Lower leg skin (tissue), 4 donors: ENCODE measurements at regions not wholly inside any gene's neighbourhood (a gene's known extent, or its start where the extent isn't known, plus 50 kb on each side); places are given as distances from the start of the nearest gene placed in this dataset.

Experiments
- DNase-seq, 2 donors: peaks; one replicate each; pipeline ENCODE4 v3.0.0-alpha.2; 2019; ENCODE audit warnings: low spot score in 2 of 2
- H3K4me3 ChIP-seq: fragments of 200-600 bp; sonication (generic); 2 replicates; pipeline ENCODE4 v1.5.1; 2017; ENCODE audit warnings: mild to moderate bottlenecking, low read depth; ENCODE audit not compliant: poor library complexity, severe bottlenecking
- POLR2A ChIP-seq, 2 donors: fragments of 450-650 bp; IDR thresholded peaks; one replicate each; pipeline ENCODE4 v1.6.1; 2016 to 2017; ENCODE audit warnings: antibody characterized with exemption in 2 of 2, mild to moderate bottlenecking in 1 of 2, moderate library complexity in 1 of 2
- WGBS, 2 donors: methylation state at CpG; one replicate each; pipeline ENCODE4 v1.1.5; 2018; 5-methylcytosine and 5-hydroxymethylcytosine counted together
- intact Hi-C: fragments of 100-400 bp; cut with DNase I; formaldehyde crosslinking; loops from one replicate; pipeline ENCODE4 v1.15.0; 2023; ENCODE audit warnings: low total_unique reads
- TF ChIP-seq, protein P1 (sequence below), 3 donors: fragments of 450-650 bp; IDR thresholded peaks; one replicate each; pipeline ENCODE4 v1.5.1; 2016; ENCODE audit warnings: antibody characterized with exemption in 3 of 3, mild to moderate bottlenecking in 3 of 3, moderate library complexity in 2 of 3

DNA sequence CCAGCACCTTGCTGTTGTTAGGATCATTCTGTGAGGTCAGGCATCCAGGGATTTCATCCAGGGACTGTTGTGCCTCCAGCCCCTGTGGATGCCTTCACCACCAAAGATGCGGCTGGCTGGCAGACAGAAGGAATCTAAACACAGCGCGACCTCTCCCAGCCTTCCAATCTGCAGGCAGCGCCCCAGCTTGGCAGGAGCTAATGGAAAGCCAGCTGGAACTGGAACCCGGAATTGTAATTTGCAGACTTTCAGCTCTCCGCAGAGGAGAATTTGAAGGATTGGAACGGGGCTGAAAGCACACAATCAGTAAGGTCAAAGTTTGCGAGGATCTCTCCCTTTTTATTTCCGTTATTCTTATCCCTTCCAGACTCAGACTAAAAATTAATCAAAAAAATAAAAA is 127.8 kb downstream of the TRIB2 start:
- H3K4me3 ChIP-seq = no peak overlapping the region
- intact Hi-C loops = no loop called here
- WGBS, 2 donors = 49 to 56% methylated on average over 9 of the region's 9 CpGs
- TF ChIP-seq, protein P1, sequence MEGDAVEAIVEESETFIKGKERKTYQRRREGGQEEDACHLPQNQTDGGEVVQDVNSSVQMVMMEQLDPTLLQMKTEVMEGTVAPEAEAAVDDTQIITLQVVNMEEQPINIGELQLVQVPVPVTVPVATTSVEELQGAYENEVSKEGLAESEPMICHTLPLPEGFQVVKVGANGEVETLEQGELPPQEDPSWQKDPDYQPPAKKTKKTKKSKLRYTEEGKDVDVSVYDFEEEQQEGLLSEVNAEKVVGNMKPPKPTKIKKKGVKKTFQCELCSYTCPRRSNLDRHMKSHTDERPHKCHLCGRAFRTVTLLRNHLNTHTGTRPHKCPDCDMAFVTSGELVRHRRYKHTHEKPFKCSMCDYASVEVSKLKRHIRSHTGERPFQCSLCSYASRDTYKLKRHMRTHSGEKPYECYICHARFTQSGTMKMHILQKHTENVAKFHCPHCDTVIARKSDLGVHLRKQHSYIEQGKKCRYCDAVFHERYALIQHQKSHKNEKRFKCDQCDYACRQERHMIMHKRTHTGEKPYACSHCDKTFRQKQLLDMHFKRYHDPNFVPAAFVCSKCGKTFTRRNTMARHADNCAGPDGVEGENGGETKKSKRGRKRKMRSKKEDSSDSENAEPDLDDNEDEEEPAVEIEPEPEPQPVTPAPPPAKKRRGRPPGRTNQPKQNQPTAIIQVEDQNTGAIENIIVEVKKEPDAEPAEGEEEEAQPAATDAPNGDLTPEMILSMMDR (IDR thresholded peaks at IDR 0.05) = no peak
- no peak for DNase-seq

- intact Hi-C loops = no loop called here
- WGBS, 2 donors = 87 to 95% methylated on average over 7 of the region's 7 CpGs
- no peak overlapping the region for H3K4me3 ChIP-seq
- no peak for DNase-seq
- no peak for TF ChIP-seq POLR2A (IDR thresholded peaks at IDR 0.05)
- TF ChIP-seq, protein P1 (IDR thresholded peaks at IDR 0.05) = no peak
These were observed 131.2 kb downstream of the TRIB2 start for GRCh38 chr2:12847694-12848575.

- DNase-seq = no peak
- WGBS, 2 donors = 92 to 95% methylated on average over 9 of the region's 9 CpGs
- intact Hi-C loops = no loop called here
- TF ChIP-seq, protein P1 (IDR thresholded peaks at IDR 0.05) = no peak
- no peak for TF ChIP-seq POLR2A (IDR thresholded peaks at IDR 0.05)
- no peak overlapping the region for H3K4me3 ChIP-seq
These were observed 135.4 kb downstream of the TRIB2 start for GRCh38 chr2:12852135-12852534.

DNA sequence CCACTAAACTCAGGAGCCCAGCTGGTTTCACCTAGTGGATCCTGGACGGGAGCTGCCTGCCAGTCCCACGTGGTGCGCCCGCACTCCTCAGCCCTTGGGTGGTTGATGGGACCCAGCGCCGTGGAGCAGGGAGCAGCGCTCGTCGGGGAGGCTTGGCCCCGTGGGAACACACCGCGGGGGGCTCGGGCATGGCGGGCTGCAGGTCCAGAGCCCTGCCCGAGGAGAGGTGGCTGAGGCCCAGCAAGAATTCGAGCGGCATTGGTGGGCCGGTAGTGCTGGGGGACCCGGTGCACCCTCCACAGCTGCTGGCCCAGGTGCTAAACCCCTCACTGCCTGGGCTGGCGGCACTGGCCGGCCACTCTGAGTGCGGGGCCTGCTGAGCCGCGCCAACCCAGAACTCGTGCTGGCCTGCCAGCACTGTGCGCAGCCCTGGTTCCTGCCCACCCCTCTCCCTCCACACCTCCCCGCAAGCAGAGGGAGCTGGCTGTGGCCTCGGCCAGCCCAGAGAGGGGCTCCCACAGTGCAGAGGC is 137.3 kb downstream of the TRIB2 start:
- intact Hi-C loops = no loop called here
- TF ChIP-seq, protein P1 (IDR thresholded peaks at IDR 0.05) = no peak
- no peak for TF ChIP-seq POLR2A (IDR thresholded peaks at IDR 0.05)
- no peak overlapping the region for H3K4me3 ChIP-seq
- DNase-seq = no peak
- 70 to 83% methylated on average over 8 to 14 of the region's 28 CpGs for WGBS, 2 donors

DNA sequence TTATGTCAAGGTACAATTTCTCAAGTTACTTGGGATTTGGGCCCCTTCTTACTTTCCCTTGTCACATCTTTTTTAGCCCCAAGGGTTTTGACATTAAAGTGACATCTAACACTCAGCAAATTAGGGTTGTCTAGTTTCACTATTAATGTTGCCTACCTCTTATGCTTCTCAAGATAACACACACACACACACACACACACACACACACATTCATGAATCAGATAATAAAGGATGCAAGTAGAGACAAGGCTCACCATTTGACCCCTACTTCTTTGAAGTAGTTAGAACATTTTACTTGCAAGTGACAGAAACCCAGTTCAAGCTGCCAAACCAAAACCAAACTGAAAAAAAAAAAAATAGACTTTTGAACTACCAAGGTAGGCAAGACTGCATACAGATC is 138.8 kb downstream of the TRIB2 start:
- TF ChIP-seq, protein P1 (IDR thresholded peaks at IDR 0.05) = no peak
- no peak for TF ChIP-seq POLR2A (IDR thresholded peaks at IDR 0.05)
- DNase-seq = no peak
- intact Hi-C loops = no loop called here
- H3K4me3 ChIP-seq = no peak overlapping the region
